CD14-positive monocyte (primary cell): ENCODE measurements at regions not wholly inside any gene's neighbourhood (a gene's known extent, or its start where the extent isn't known, plus 50 kb on each side); places are given as distances from the start of the nearest gene placed in this dataset.

ENCODE experiments used
- DNase-seq, 3 donors: peaks; one replicate each; pipeline ENCODE4 v3.0.0-alpha.2; 2011 to 2022
- H2AFZ ChIP-seq: 2 replicates; pipeline ENCODE4 v1.6.0; 2012; ENCODE audit warnings: mild to moderate bottlenecking, low read depth, low read length, inconsistent platforms; ENCODE audit not compliant: insufficient read depth, poor library complexity, severe bottlenecking
- H3K27ac ChIP-seq, 2 donors: 1 replicate in 1 of 2; 2 replicates in 1 of 2; pipeline ENCODE4 v1.5.1; 2012 to 2013; ENCODE audit warnings: low read length in 2 of 2, control low read depth in 1 of 2, inconsistent platforms in 1 of 2, low read depth in 1 of 2, mild to moderate bottlenecking in 1 of 2
- H3K27me3 ChIP-seq, 2 donors: one replicate each; pipeline versions ENCODE4 v1.6.0 to v1.6.1; 2011 to 2013; ENCODE audit warnings: low read length in 2 of 2; ENCODE audit not compliant: control insufficient read depth in 2 of 2, insufficient read depth in 2 of 2
- H3K36me3 ChIP-seq, 2 donors: replicated peaks in 1 of 2; 1 replicate in 1 of 2; 2 replicates in 1 of 2; pipeline versions ENCODE4 v1.5.1 to v1.6.1; 2012 to 2013; ENCODE audit warnings: low read length in 2 of 2, control low read depth in 1 of 2, inconsistent platforms in 1 of 2, mild to moderate bottlenecking in 1 of 2; ENCODE audit not compliant: insufficient read depth in 2 of 2, control insufficient read depth in 1 of 2
- H3K4me1 ChIP-seq, 2 donors: 1 replicate in 1 of 2; 2 replicates in 1 of 2; pipeline versions ENCODE4 v1.5.1 to v1.6.1; 2012 to 2013; ENCODE audit warnings: low read length in 2 of 2, control low read depth in 1 of 2, inconsistent platforms in 1 of 2, mild to moderate bottlenecking in 1 of 2, moderate library complexity in 1 of 2; ENCODE audit not compliant: insufficient read depth in 2 of 2, control insufficient read depth in 1 of 2
- H3K4me2 ChIP-seq: replicated peaks from 2 replicates; pipeline ENCODE3; 2012; ENCODE audit warnings: low read length, moderate library complexity, mild to moderate bottlenecking; ENCODE audit not compliant: poor library complexity, severe bottlenecking; ENCODE audit errors: extremely low read depth
- H3K4me3 ChIP-seq, 3 experiments: fragments of 200-600 bp in 1 of 3; sonication (generic) in 1 of 3; replicated peaks in 1 of 3; 1 replicate in 2 of 3; 2 replicates in 1 of 3; pipeline ENCODE4 v1.5.1; 2011 to 2013; ENCODE audit warnings: low read length in 3 of 3, mild to moderate bottlenecking in 3 of 3, control low read depth in 2 of 3, low read depth in 2 of 3, inconsistent platforms in 1 of 3, moderate library complexity in 1 of 3
- H3K79me2 ChIP-seq: 2 replicates; pipeline ENCODE4 v1.6.0; 2012; ENCODE audit warnings: mild to moderate bottlenecking, control low read depth, inconsistent platforms, low read length, moderate library complexity; ENCODE audit not compliant: insufficient read depth
- H3K9ac ChIP-seq: 2 replicates; pipeline ENCODE4 v1.6.0; 2017; ENCODE audit warnings: low read length, mild to moderate bottlenecking; ENCODE audit not compliant: insufficient read depth, poor library complexity, severe bottlenecking
- H3K9me3 ChIP-seq, 2 donors: replicated peaks in 1 of 2; 1 replicate in 1 of 2; 2 replicates in 1 of 2; pipeline versions ENCODE4 v1.5.1 to v1.6.1; 2012 to 2013; ENCODE audit warnings: low read length in 2 of 2, control low read depth in 1 of 2; ENCODE audit not compliant: control insufficient read depth in 1 of 2, insufficient read depth in 1 of 2
- H4K20me1 ChIP-seq: 2 replicates; pipeline ENCODE4 v1.6.0; 2012; ENCODE audit warnings: mild to moderate bottlenecking, low read length, control low read depth, moderate library complexity; ENCODE audit not compliant: insufficient read depth
- H3K27ac Mint-ChIP-seq, 7 donors: one replicate each; pipeline ENCODE4 v1.8.0; 2020; ENCODE audit warnings: mild to moderate bottlenecking in 7 of 7, mixed read lengths in 7 of 7, moderate library complexity in 6 of 7, inconsistent platforms in 2 of 7
- H3K27me3 Mint-ChIP-seq, 3 donors: one replicate each; pipeline ENCODE4 v1.8.0; 2021 to 2022; ENCODE audit warnings: low read depth in 3 of 3, mild to moderate bottlenecking in 3 of 3, mixed read lengths in 3 of 3, moderate library complexity in 3 of 3, inconsistent platforms in 1 of 3
- H3K36me3 Mint-ChIP-seq, 2 donors: one replicate each; pipeline ENCODE4 v1.8.0; 2020; ENCODE audit warnings: mixed read lengths in 2 of 2, inconsistent platforms in 1 of 2, mild to moderate bottlenecking in 1 of 2
- H3K4me1 Mint-ChIP-seq: one replicate; pipeline ENCODE4 v1.8.0; 2020; ENCODE audit warnings: mild to moderate bottlenecking, mixed read lengths
- H3K4me3 Mint-ChIP-seq, 2 donors: one replicate each; pipeline ENCODE4 v1.8.0; 2020; ENCODE audit warnings: mild to moderate bottlenecking in 2 of 2, mixed read lengths in 2 of 2, moderate library complexity in 1 of 2
- H3K9me3 Mint-ChIP-seq, 7 donors: one replicate each; pipeline ENCODE4 v1.8.0; 2020 to 2022; ENCODE audit warnings: mixed read lengths in 7 of 7, mild to moderate bottlenecking in 6 of 7, moderate library complexity in 6 of 7, inconsistent platforms in 2 of 7
- CTCF ChIP-seq: fragments of 200-600 bp; IDR thresholded peaks from one replicate; pipeline ENCODE4 v1.8.0; 2022; ENCODE audit warnings: antibody characterized with exemption, mild to moderate bottlenecking
- WGBS: methylation state at CpG from one replicate; pipeline ENCODE4 v1.1.5; 2013; ENCODE audit warnings: missing lambda C conversion rate; ENCODE audit not compliant: insufficient coverage; 5-methylcytosine and 5-hydroxymethylcytosine counted together
- intact Hi-C, 2 donors: fragments of 100-400 bp; cut with micrococcal nuclease; formaldehyde crosslinking; loops; one replicate each; pipeline versions ENCODE4 v1.15.0 to v1.15.1; 2023

GRCh38 chr3:195011231-195011834 lies 259.6 kb downstream of the XXYLT1 start:
- no peak for DNase-seq

GRCh38 chr3:195012100-195012499 lies 258.9 kb downstream of the XXYLT1 start:
- H3K27ac Mint-ChIP-seq, result no peak overlapping the region
- TF ChIP-seq CTCF, result no peak

More at GRCh38 chr3:195011231-195011834, 259.6 kb downstream of the XXYLT1 start:
- H3K9me3 Mint-ChIP-seq, result peaks cover 0 to 2% (median 0%) of the 10 kb centered on the region in 7 donors
- no peaks in the 10 kb centered on the region for H3K36me3 ChIP-seq
- no peaks in the 10 kb centered on the region for H3K9me3 ChIP-seq
- WGBS, result 39% methylated on average over 2 of the region's 6 CpGs
- H2AFZ ChIP-seq, result no peak overlapping the region
- no peak overlapping the region for H3K9ac ChIP-seq
- peaks cover 69% of the 10 kb centered on the region for H3K4me1 Mint-ChIP-seq
- H3K79me2 ChIP-seq, result no peaks in the 10 kb centered on the region
- H3K27ac ChIP-seq, result no peak overlapping the region
- H3K27ac Mint-ChIP-seq, result no peak overlapping the region
- H3K27me3 ChIP-seq, result no peaks in the 10 kb centered on the region
- H3K36me3 Mint-ChIP-seq, result no peaks in the 10 kb centered on the region
- no peak for TF ChIP-seq CTCF
- no peak overlapping the region for H3K4me3 Mint-ChIP-seq
- H3K4me2 ChIP-seq, result no peak overlapping the region
- no peak overlapping the region for H3K4me3 ChIP-seq
- intact Hi-C loops, result no loop called here
- peaks cover 1 to 4% (median 2%) of the 10 kb centered on the region in 3 donors for H3K27me3 Mint-ChIP-seq
- H3K4me1 ChIP-seq, result peaks cover 56 to 60% of the 10 kb centered on the region in 2 donors
- H4K20me1 ChIP-seq, result no peaks in the 10 kb centered on the region

More at GRCh38 chr3:195012100-195012499, 258.9 kb downstream of the XXYLT1 start:
- H3K79me2 ChIP-seq, result no peaks in the 10 kb centered on the region
- 45% methylated on average over 3 of the region's 4 CpGs for WGBS
- H4K20me1 ChIP-seq, result no peaks in the 10 kb centered on the region
- H3K27ac ChIP-seq, result no peak overlapping the region
- no peak overlapping the region for H3K4me3 Mint-ChIP-seq
- no peaks in the 10 kb centered on the region for H3K9me3 ChIP-seq
- no peak overlapping the region for H2AFZ ChIP-seq
- no peaks in the 10 kb centered on the region for H3K36me3 ChIP-seq
- peaks cover 0 to 2% (median 0%) of the 10 kb centered on the region in 7 donors for H3K9me3 Mint-ChIP-seq
- no peaks in the 10 kb centered on the region for H3K27me3 ChIP-seq
- no peaks in the 10 kb centered on the region for H3K36me3 Mint-ChIP-seq
- intact Hi-C loops, result no loop called here
- H3K9ac ChIP-seq, result no peak overlapping the region
- peaks cover 62% of the 10 kb centered on the region for H3K4me1 Mint-ChIP-seq
- H3K4me1 ChIP-seq, result peaks cover 48 to 53% of the 10 kb centered on the region in 2 donors
- H3K4me3 ChIP-seq, result no peak overlapping the region
- H3K27me3 Mint-ChIP-seq, result peaks cover 1 to 4% (median 2%) of the 10 kb centered on the region in 3 donors
- DNase-seq, result no peak
- no peak overlapping the region for H3K4me2 ChIP-seq
